Liver (tissue), 3 donors: ENCODE measurements at regions not wholly inside any gene's neighbourhood (a gene's known extent, or its start where the extent isn't known, plus 50 kb on each side); places are given as distances from the start of the nearest gene placed in this dataset.

Experiments
- FOXA1 ChIP-seq: IDR thresholded peaks from 2 replicates; pipeline ENCODE4 v1.6.1; 2016; ENCODE audit warnings: antibody characterized with exemption
- GABPA ChIP-seq, 2 donors: IDR thresholded peaks in 1 of 2; conservative IDR thresholded peaks in 1 of 2; 2 replicates each; pipeline ENCODE4 v1.6.1; 2016; ENCODE audit warnings: antibody characterized with exemption in 2 of 2, mild to moderate bottlenecking in 1 of 2, moderate library complexity in 1 of 2
- RAD21 ChIP-seq, 2 donors: IDR thresholded peaks; 2 replicates each; pipeline ENCODE4 v1.6.1; 2016; ENCODE audit warnings: antibody characterized with exemption in 2 of 2, mild to moderate bottlenecking in 2 of 2
- RXRA ChIP-seq, 2 donors: IDR thresholded peaks; 2 replicates each; pipeline ENCODE4 v1.6.1; 2017 to 2018; ENCODE audit warnings: antibody characterized with exemption in 2 of 2, mild to moderate bottlenecking in 1 of 2
- SP1 ChIP-seq: IDR thresholded peaks from 2 replicates; pipeline ENCODE4 v1.6.1; 2018; ENCODE audit warnings: antibody characterized with exemption, mild to moderate bottlenecking
- TAF1 ChIP-seq: conservative IDR thresholded peaks from 2 replicates; pipeline ENCODE4 v1.6.1; 2016; ENCODE audit warnings: antibody characterized with exemption, mild to moderate bottlenecking
- YY1 ChIP-seq: IDR thresholded peaks from 2 replicates; pipeline ENCODE4 v1.6.1; 2016; ENCODE audit warnings: antibody characterized with exemption, mild to moderate bottlenecking
- TF ChIP-seq, protein P1 (sequence below): IDR thresholded peaks from 2 replicates; pipeline ENCODE4 v1.6.1; 2016; ENCODE audit warnings: antibody characterized with exemption, mild to moderate bottlenecking
- TF ChIP-seq, protein P2 (sequence below): fragments of 150-350 bp; IDR thresholded peaks from 2 replicates; pipeline ENCODE4 v1.5.1; 2017; ENCODE audit warnings: improper control_type of control experiment, low read depth, low read length; ENCODE audit not compliant: missing input control
- TF ChIP-seq, protein P3 (sequence below): IDR thresholded peaks from 2 replicates; pipeline ENCODE4 v1.6.1; 2016; ENCODE audit warnings: antibody characterized with exemption
- TF ChIP-seq, protein P4 (sequence below): IDR thresholded peaks from 2 replicates; pipeline ENCODE4 v1.6.1; 2016; ENCODE audit warnings: antibody characterized with exemption
- donor health status: healthy.
- donor health status: healthy.

DNA sequence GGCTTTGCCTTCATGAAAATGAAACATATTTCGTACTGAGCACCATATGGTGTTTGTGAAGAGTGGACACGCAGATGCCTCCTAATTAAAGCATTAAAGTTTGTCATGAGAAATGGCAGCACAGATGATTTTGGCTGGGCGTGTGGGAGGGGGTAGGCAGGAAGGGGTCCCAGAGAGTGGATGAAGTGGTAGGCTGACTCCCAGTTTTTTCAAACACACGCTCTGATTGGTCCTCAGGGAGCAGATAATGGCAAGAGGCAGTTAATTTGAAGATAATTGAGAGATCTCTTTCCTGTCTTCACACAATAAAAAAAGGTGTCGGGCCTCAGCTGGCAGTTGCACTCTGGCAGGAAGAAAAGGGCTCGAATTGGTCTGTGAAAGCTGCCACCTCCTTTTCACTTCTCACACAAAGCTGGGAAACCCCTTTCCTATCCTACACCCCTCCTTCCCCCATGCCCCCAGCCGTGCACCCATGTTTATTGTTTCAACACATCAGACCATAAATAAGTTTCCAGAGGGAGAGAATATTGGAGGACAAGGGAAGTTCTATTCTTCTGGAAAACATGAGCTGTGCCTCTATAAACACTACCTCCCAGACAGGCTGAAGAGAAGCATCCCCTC lies 429.6 kb downstream of the ARHGEF28 start:
- TF ChIP-seq, protein P1, sequence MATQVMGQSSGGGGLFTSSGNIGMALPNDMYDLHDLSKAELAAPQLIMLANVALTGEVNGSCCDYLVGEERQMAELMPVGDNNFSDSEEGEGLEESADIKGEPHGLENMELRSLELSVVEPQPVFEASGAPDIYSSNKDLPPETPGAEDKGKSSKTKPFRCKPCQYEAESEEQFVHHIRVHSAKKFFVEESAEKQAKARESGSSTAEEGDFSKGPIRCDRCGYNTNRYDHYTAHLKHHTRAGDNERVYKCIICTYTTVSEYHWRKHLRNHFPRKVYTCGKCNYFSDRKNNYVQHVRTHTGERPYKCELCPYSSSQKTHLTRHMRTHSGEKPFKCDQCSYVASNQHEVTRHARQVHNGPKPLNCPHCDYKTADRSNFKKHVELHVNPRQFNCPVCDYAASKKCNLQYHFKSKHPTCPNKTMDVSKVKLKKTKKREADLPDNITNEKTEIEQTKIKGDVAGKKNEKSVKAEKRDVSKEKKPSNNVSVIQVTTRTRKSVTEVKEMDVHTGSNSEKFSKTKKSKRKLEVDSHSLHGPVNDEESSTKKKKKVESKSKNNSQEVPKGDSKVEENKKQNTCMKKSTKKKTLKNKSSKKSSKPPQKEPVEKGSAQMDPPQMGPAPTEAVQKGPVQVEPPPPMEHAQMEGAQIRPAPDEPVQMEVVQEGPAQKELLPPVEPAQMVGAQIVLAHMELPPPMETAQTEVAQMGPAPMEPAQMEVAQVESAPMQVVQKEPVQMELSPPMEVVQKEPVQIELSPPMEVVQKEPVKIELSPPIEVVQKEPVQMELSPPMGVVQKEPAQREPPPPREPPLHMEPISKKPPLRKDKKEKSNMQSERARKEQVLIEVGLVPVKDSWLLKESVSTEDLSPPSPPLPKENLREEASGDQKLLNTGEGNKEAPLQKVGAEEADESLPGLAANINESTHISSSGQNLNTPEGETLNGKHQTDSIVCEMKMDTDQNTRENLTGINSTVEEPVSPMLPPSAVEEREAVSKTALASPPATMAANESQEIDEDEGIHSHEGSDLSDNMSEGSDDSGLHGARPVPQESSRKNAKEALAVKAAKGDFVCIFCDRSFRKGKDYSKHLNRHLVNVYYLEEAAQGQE, result no peak
- TF ChIP-seq, protein P2, sequence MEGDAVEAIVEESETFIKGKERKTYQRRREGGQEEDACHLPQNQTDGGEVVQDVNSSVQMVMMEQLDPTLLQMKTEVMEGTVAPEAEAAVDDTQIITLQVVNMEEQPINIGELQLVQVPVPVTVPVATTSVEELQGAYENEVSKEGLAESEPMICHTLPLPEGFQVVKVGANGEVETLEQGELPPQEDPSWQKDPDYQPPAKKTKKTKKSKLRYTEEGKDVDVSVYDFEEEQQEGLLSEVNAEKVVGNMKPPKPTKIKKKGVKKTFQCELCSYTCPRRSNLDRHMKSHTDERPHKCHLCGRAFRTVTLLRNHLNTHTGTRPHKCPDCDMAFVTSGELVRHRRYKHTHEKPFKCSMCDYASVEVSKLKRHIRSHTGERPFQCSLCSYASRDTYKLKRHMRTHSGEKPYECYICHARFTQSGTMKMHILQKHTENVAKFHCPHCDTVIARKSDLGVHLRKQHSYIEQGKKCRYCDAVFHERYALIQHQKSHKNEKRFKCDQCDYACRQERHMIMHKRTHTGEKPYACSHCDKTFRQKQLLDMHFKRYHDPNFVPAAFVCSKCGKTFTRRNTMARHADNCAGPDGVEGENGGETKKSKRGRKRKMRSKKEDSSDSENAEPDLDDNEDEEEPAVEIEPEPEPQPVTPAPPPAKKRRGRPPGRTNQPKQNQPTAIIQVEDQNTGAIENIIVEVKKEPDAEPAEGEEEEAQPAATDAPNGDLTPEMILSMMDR, result no peak
- TF ChIP-seq RXRA (IDR thresholded peaks at IDR 0.05) (no peak), SP1 (no peak), FOXA1 (no peak), GABPA (IDR thresholded peaks at IDR 0.05 in 1 of 2, conservative IDR thresholded peaks at IDR 0.05 in 1 of 2) (no peak), RAD21 (IDR thresholded peaks at IDR 0.05) (no peak), YY1 (no peak), TAF1 (no peak)
- TF ChIP-seq, protein P3, sequence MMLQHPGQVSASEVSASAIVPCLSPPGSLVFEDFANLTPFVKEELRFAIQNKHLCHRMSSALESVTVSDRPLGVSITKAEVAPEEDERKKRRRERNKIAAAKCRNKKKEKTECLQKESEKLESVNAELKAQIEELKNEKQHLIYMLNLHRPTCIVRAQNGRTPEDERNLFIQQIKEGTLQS, result no peak
- TF ChIP-seq, protein P4, sequence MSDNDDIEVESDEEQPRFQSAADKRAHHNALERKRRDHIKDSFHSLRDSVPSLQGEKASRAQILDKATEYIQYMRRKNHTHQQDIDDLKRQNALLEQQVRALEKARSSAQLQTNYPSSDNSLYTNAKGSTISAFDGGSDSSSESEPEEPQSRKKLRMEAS, result no peak
